GM19351 (cell line): ENCODE measurements at regions not wholly inside any gene's neighbourhood (a gene's known extent, or its start where the extent isn't known, plus 50 kb on each side); places are given as distances from the start of the nearest gene placed in this dataset.

ENCODE experiments used
- ATAC-seq: cut with Tn5 transposase; IDR thresholded peaks from one replicate; pipeline ENCODE4 v1.9.1; 2021; ENCODE audit warnings: mild to moderate bottlenecking, moderate library complexity; ENCODE audit not compliant: unreplicated experiment

GRCh38 chr16:85383836-85384832 lies 229.0 kb upstream of the GSE1 start:
- ATAC-seq: no peak

- no peak for ATAC-seq
These were observed 228.2 kb upstream of the GSE1 start for GRCh38 chr16:85384833-85385462.

- no peak for ATAC-seq
These were observed 227.4 kb upstream of the GSE1 start for GRCh38 chr16:85385463-85386331.

- no peak for ATAC-seq
These were observed 226.5 kb upstream of the GSE1 start for GRCh38 chr16:85386467-85387170.

GRCh38 chr16:85387171-85387507 lies 226.0 kb upstream of the GSE1 start:
- no peak for ATAC-seq

- no peak for ATAC-seq
These were observed 225.3 kb upstream of the GSE1 start for GRCh38 chr16:85387731-85388295.

GRCh38 chr16:85389679-85390470 lies 223.2 kb upstream of the GSE1 start:
- ATAC-seq: no peak

- no peak for ATAC-seq
These were observed 222.5 kb upstream of the GSE1 start for GRCh38 chr16:85390511-85391174.

- no peak for ATAC-seq
These were observed 221.9 kb upstream of the GSE1 start for GRCh38 chr16:85391175-85391707.

- ATAC-seq: no peak
These were observed 221.1 kb upstream of the GSE1 start for GRCh38 chr16:85391769-85392583.

GRCh38 chr16:85392756-85393673 lies 220.1 kb upstream of the GSE1 start:
- ATAC-seq: no peak

GRCh38 chr16:85393674-85394451 lies 219.3 kb upstream of the GSE1 start:
- no peak for ATAC-seq

GRCh38 chr16:85394456-85395206 lies 218.5 kb upstream of the GSE1 start:
- ATAC-seq: no peak

GRCh38 chr16:85395207-85395912 lies 217.8 kb upstream of the GSE1 start:
- no peak for ATAC-seq
